Heart right ventricle (tissue), 16 donors: ENCODE measurements at regions not wholly inside any gene's neighbourhood (a gene's known extent, or its start where the extent isn't known, plus 50 kb on each side); places are given as distances from the start of the nearest gene placed in this dataset.
A peak's percentile ranks its signal among the peaks of the same experiment; 100 is the strongest.

Source experiments
- ATAC-seq, 8 donors: fragments of 200-7000 bp; cut with Tn5 transposase; one replicate each; pipeline ENCODE4 v1.9.1; 2020; ENCODE audit warnings: mild to moderate bottlenecking in 8 of 8, moderate library complexity in 8 of 8, moderate number of reproducible peaks in 1 of 8
- DNase-seq, 2 donors: peaks; one replicate each; pipeline ENCODE4 v3.0.0-alpha.2; 2020
- H3K27ac ChIP-seq, 10 donors: fragments of 200-600 bp; sonication (generic) in 2 of 10; one replicate each; pipeline versions ENCODE4 v1.5.0 to v1.8.0; 2020 to 2022; ENCODE audit warnings: mild to moderate bottlenecking in 3 of 10
- H3K27me3 ChIP-seq, 7 donors: fragments of 200-600 bp; one replicate each; pipeline ENCODE4 v1.8.0; 2021 to 2022; ENCODE audit warnings: mild to moderate bottlenecking in 2 of 7
- H3K36me3 ChIP-seq, 9 donors: fragments of 200-600 bp; sonication (generic) in 1 of 9; one replicate each; pipeline versions ENCODE4 v1.5.0 to v1.8.0; 2020 to 2022; ENCODE audit warnings: mild to moderate bottlenecking in 2 of 9
- H3K4me1 ChIP-seq, 9 donors: fragments of 200-600 bp; sonication (generic) in 1 of 9; one replicate each; pipeline versions ENCODE4 v1.5.0 to v1.8.0; 2020 to 2022; ENCODE audit warnings: mild to moderate bottlenecking in 4 of 9
- H3K4me3 ChIP-seq, 10 donors: fragments of 200-600 bp; sonication (generic) in 2 of 10; one replicate each; pipeline versions ENCODE4 v1.5.0 to v1.8.0; 2020 to 2022; ENCODE audit warnings: mild to moderate bottlenecking in 7 of 10, moderate library complexity in 2 of 10
- H3K9me3 ChIP-seq, 11 donors: fragments of 200-600 bp in 10 of 11; sonication (generic) in 2 of 11; one replicate each; pipeline versions ENCODE4 v1.5.0 to v1.8.0; 2013 to 2022; ENCODE audit warnings: mild to moderate bottlenecking in 2 of 11, control low read depth in 1 of 11, moderate library complexity in 1 of 11
- CTCF ChIP-seq, 9 donors: fragments of 200-600 bp; sonication (generic) in 2 of 9; IDR thresholded peaks; one replicate each; pipeline versions ENCODE4 v1.5.0 to v1.8.0; 2021 to 2022; ENCODE audit warnings: antibody characterized with exemption in 9 of 9, mild to moderate bottlenecking in 5 of 9, moderate library complexity in 1 of 9
- WGBS, 2 donors: extraction: QIAGEN DNeasy Blood & Tissue Kit; methylation state at CpG; one replicate each; pipeline ENCODE4 v1.1.7; 2013; ENCODE audit warnings: inconsistent platforms in 1 of 2; 5-methylcytosine and 5-hydroxymethylcytosine counted together
- intact Hi-C, 10 donors: fragments of 100-400 bp; cut with DNase I; formaldehyde crosslinking; loops; one replicate each; pipeline versions ENCODE4 v1.11.1 to v1.14.2; 2022
- donor health status: Arrhythmogenic right ventricular cardiomyopathy.
- donor health status: ischemic (EF 13 %, LVEDD 7.1; RV severe dilation, severe dysfunction).
- donor health status: healthy with polysubstance abuse.
- donor health status: DM: no; HTN: yes; CAD: no.
- donor health status: DM: no; HTN: no; CAD: no.
- donor health status: ischemic (EF 25% LVEDD 6.9; RV normal size, moderate dysfunction).
- donor health status: ischemic (EF 25% LVEDD 5.7; RV mildly dilated, moderate dysfunction).
- donor health status: healthy.
- donor health status: DM: yes; HTN: yes; CAD: no.
- donor health status: Ischemic cardiomyopathy.
- donor health status: ischemic (EF 35%, LVEDD 5.7; RV mildly dilated, moderate dysfunction).
- donor health status: nonischemic (EF 11% LVEDD 7.7; RV severe dilation, severe dysfunction).
- donor health status: DM: yes; HTN: yes; CAD: no.
- donor health status: PGD.
- donor health status: ischemic (EF 29% LVEDD 5.4; RV normal size, mild dysfunction).
- donor health status: nonischemic (EF 23%, LVEDD 6.1; RV moderate dilation, normal function).

GRCh38 chr6:71405416-71405815 is 116.8 kb downstream of the OGFRL1 start:
- ATAC-seq (no peak), DNase-seq (no peak)
- TF ChIP-seq CTCF (IDR thresholded peaks at IDR 0.05): no peak
- Histone ChIP-seq H3K4me3 (no peak overlapping the region), H3K4me1 (peaks cover 8 to 84% (median 56%) of the 10 kb centered on the region in 9 donors), H3K27ac (peak overlapping the region in 7 of 10 donors; percentile 23 to 75 (median 45)), H3K27me3 (no peaks in the 10 kb centered on the region), H3K36me3 (peaks cover 0 to 43% (median 0%) of the 10 kb centered on the region in 9 donors), H3K9me3 (no peaks in the 10 kb centered on the region)
- WGBS, 2 donors: 62 to 80% methylated on average over 1 of the region's 1 CpG
- intact Hi-C loops: no loop called here

GRCh38 chr6:71406865-71407860 is 118.6 kb downstream of the OGFRL1 start:
- peaks cover 0 to 46% (median 0%) of the 10 kb centered on the region in 9 donors for H3K36me3 ChIP-seq
- WGBS, 2 donors: 73 to 74% methylated on average over 5 of the region's 5 CpGs
- H3K27ac ChIP-seq: peak overlapping the region in 1 of 10 donors; percentile 12
- no peak for DNase-seq
- H3K9me3 ChIP-seq: no peaks in the 10 kb centered on the region
- intact Hi-C loops: no loop called here
- H3K27me3 ChIP-seq: no peaks in the 10 kb centered on the region
- no peak for TF ChIP-seq CTCF (IDR thresholded peaks at IDR 0.05)
- H3K4me1 ChIP-seq: peaks cover 8 to 90% (median 67%) of the 10 kb centered on the region in 9 donors
- no peak overlapping the region for H3K4me3 ChIP-seq
- ATAC-seq: no peak

- Histone ChIP-seq H3K9me3 (no peaks in the 10 kb centered on the region), H3K36me3 (peaks cover 0 to 46% (median 0%) of the 10 kb centered on the region in 9 donors), H3K4me3 (no peak overlapping the region), H3K27me3 (no peaks in the 10 kb centered on the region), H3K27ac (peak overlapping the region in 2 of 10 donors; percentile 27 to 37), H3K4me1 (peaks cover 5 to 91% (median 69%) of the 10 kb centered on the region in 9 donors)
- WGBS, 2 donors: 74 to 76% methylated on average over 1 of the region's 1 CpG
- no peak for DNase-seq
- peak in 1 of 8 donors; percentile 41 for ATAC-seq
- TF ChIP-seq CTCF (IDR thresholded peaks at IDR 0.05): no peak
- intact Hi-C loops: no loop called here
Measured at GRCh38 chr6:71408787-71409723, 120.4 kb downstream of the OGFRL1 start.

- Histone ChIP-seq H3K27me3 (no peaks in the 10 kb centered on the region), H3K36me3 (peaks cover 0 to 56% (median 4%) of the 10 kb centered on the region in 9 donors), H3K4me3 (no peak overlapping the region), H3K4me1 (peaks cover 7 to 91% (median 68%) of the 10 kb centered on the region in 9 donors), H3K27ac (peak overlapping the region in 2 of 10 donors; percentile 36 to 37), H3K9me3 (no peaks in the 10 kb centered on the region)
- WGBS, 2 donors: 75 to 82% methylated on average over 4 of the region's 4 CpGs
- ATAC-seq (no peak), DNase-seq (no peak)
- intact Hi-C loops: loop anchor here in 1 of 10 donors (10.0 kb wide), 1 partner anchor 125 kb away; the partner anchor contains the start of gene OGFRL1
- no peak for TF ChIP-seq CTCF (IDR thresholded peaks at IDR 0.05)
Measured at GRCh38 chr6:71410164-71410566, 121.6 kb downstream of the OGFRL1 start.
